HG03095 (cell line): ENCODE measurements at regions not wholly inside any gene's neighbourhood (a gene's known extent, or its start where the extent isn't known, plus 50 kb on each side); places are given as distances from the start of the nearest gene placed in this dataset.

Experiments used
- ATAC-seq: cut with Tn5 transposase; IDR thresholded peaks from one replicate; pipeline ENCODE4 v1.9.1; 2021; ENCODE audit warnings: moderate library complexity; ENCODE audit not compliant: unreplicated experiment

GRCh38 chr20:52289956-52290565 is 98.5 kb upstream of the ZFP64 start:
- no peak for ATAC-seq

- ATAC-seq: no peak
These were observed 88.8 kb upstream of the ZFP64 start for GRCh38 chr20:52280407-52280806.

GRCh38 chr20:52279706-52280105 is 88.1 kb upstream of the ZFP64 start:
- no peak for ATAC-seq

- ATAC-seq: no peak
These were observed 83.7 kb upstream of the ZFP64 start for GRCh38 chr20:52275181-52275691.

- ATAC-seq: no peak
These were observed 79.1 kb upstream of the ZFP64 start for GRCh38 chr20:52270696-52271095.

GRCh38 chr20:52270001-52270606 is 78.5 kb upstream of the ZFP64 start:
- ATAC-seq: no peak

- no peak for ATAC-seq
These were observed 77.7 kb upstream of the ZFP64 start for GRCh38 chr20:52269321-52269720.

- ATAC-seq: no peak
These were observed 76.7 kb upstream of the ZFP64 start for GRCh38 chr20:52268184-52268749.

- no peak for ATAC-seq
These were observed 75.8 kb upstream of the ZFP64 start for GRCh38 chr20:52267418-52267817.

GRCh38 chr20:52263757-52264156 is 72.2 kb upstream of the ZFP64 start:
- ATAC-seq: no peak

GRCh38 chr20:52261792-52262191 is 70.2 kb upstream of the ZFP64 start:
- no peak for ATAC-seq

- ATAC-seq: no peak
These were observed 67.7 kb upstream of the ZFP64 start for GRCh38 chr20:52259295-52259694.

GRCh38 chr20:52256454-52256853 is 64.9 kb upstream of the ZFP64 start:
- ATAC-seq: no peak

GRCh38 chr20:52252664-52253063 is 61.1 kb upstream of the ZFP64 start:
- ATAC-seq: no peak

GRCh38 chr20:52251827-52252226 is 60.2 kb upstream of the ZFP64 start:
- ATAC-seq: no peak

GRCh38 chr20:52251136-52251700 is 59.6 kb upstream of the ZFP64 start:
- no peak for ATAC-seq

GRCh38 chr20:52247548-52247947 is 56.0 kb upstream of the ZFP64 start:
- no peak for ATAC-seq

- no peak for ATAC-seq
These were observed 54.8 kb upstream of the ZFP64 start for GRCh38 chr20:52246366-52246765.

- ATAC-seq: no peak
These were observed 53.1 kb upstream of the ZFP64 start for GRCh38 chr20:52244702-52245101.

- no peak for ATAC-seq
These were observed 51.0 kb upstream of the ZFP64 start for GRCh38 chr20:52242237-52243230.
